ENCODE measurements at regions not wholly inside any gene's neighbourhood (a gene's known extent, or its start where the extent isn't known, plus 50 kb on each side); places are given as distances from the start of the nearest gene placed in this dataset.

DNA sequence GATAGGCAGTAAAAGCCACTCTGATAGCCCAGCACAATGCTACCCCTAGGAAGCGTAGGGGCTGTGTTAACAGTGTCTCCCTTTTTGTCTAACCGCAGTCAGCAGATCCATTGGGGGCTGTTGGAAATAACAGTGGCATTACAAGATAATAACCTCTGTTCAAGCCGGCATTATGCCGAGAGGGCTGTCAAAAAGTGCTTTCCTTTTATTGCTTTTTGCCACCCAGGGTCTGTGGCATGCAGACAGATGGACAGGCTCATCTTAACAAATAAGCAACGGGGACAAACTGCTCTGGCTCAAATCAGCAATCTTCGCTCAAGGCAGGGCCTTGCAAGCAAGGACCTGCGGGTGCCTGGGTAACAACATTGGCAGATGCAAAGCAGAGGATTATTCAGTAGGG, 123.3 kb downstream of the TLR4 start:
- H3K9me3 Mint-ChIP-seq: no peaks in the 10 kb centered on the region

More for the DNA sequence above, 123.3 kb downstream of the TLR4 start:
- no peaks in the 10 kb centered on the region for H3K79me1 ChIP-seq (ENCODE audit: insufficient read depth, low read depth, low read length, poor library complexity, severe bottlenecking)
- H3K4me1 ChIP-seq (ENCODE audit: insufficient read depth, low read length): no peaks in the 10 kb centered on the region
- H2BK12ac ChIP-seq (ENCODE audit: insufficient read length, low read depth, low read length): no peak overlapping the region
- H3K27me3 Mint-ChIP-seq (ENCODE audit: low read depth): no peaks in the 10 kb centered on the region
- H3K23ac ChIP-seq (ENCODE audit: insufficient read length, low read depth, low read length): no peak overlapping the region
- no peaks in the 10 kb centered on the region for H4K20me1 ChIP-seq (ENCODE audit: control insufficient read depth, insufficient read depth, insufficient read length)
- H3K27ac Mint-ChIP-seq: no peak overlapping the region; a peak in 1 of 7 replicates
- no peaks in the 10 kb centered on the region for H3K9me3 ChIP-seq (ENCODE audit: control insufficient read depth, low read depth, low read length)
- H2AK5ac ChIP-seq (ENCODE audit: insufficient read length, low read length): no peak overlapping the region
- H3K18ac ChIP-seq (ENCODE audit: insufficient read length, low read depth, low read length): no peak overlapping the region
- H3K56ac ChIP-seq (ENCODE audit: insufficient read length, low read depth, low read length): no peak overlapping the region
- TF ChIP-seq, protein P1, sequence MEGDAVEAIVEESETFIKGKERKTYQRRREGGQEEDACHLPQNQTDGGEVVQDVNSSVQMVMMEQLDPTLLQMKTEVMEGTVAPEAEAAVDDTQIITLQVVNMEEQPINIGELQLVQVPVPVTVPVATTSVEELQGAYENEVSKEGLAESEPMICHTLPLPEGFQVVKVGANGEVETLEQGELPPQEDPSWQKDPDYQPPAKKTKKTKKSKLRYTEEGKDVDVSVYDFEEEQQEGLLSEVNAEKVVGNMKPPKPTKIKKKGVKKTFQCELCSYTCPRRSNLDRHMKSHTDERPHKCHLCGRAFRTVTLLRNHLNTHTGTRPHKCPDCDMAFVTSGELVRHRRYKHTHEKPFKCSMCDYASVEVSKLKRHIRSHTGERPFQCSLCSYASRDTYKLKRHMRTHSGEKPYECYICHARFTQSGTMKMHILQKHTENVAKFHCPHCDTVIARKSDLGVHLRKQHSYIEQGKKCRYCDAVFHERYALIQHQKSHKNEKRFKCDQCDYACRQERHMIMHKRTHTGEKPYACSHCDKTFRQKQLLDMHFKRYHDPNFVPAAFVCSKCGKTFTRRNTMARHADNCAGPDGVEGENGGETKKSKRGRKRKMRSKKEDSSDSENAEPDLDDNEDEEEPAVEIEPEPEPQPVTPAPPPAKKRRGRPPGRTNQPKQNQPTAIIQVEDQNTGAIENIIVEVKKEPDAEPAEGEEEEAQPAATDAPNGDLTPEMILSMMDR (conservative IDR thresholded peaks at IDR 0.05): no peak
- no peaks in the 10 kb centered on the region for H3K36me3 Mint-ChIP-seq (ENCODE audit: insufficient read depth in 1 of 3, low read depth in 3 of 3)
- H3K27ac ChIP-seq (ENCODE audit: insufficient read length, low read depth, low read length): no peak overlapping the region
- H3K4me2 ChIP-seq (ENCODE audit: insufficient read depth, insufficient read length, low read length): no peak overlapping the region
- no peak for DNase-seq
- H2AFZ ChIP-seq (ENCODE audit: low read length): no peak overlapping the region
- peaks cover 3 to 11% of the 10 kb centered on the region in 2 experiments; a peak in 3 of 4 replicates for H3K4me1 Mint-ChIP-seq
- no peak overlapping the region for H2BK5ac ChIP-seq (ENCODE audit: insufficient read length, low read length)
- H3K4me3 Mint-ChIP-seq: no peak overlapping the region
- H3K14ac ChIP-seq (ENCODE audit: insufficient read depth, low read length): no peak overlapping the region
- H4K5ac ChIP-seq (ENCODE audit: insufficient read length, low read depth, low read length): no peak overlapping the region
- H4K91ac ChIP-seq (ENCODE audit: insufficient read length, low read depth, low read length): no peak overlapping the region
- no peak overlapping the region for H3K9ac ChIP-seq (ENCODE audit: extremely low read depth, insufficient read length, low read length)
- no peak overlapping the region for H3K4ac ChIP-seq (ENCODE audit: low read depth, low read length)
- H3K27me3 ChIP-seq (ENCODE audit: insufficient read depth, low read length): no peaks in the 10 kb centered on the region
- no peaks in the 10 kb centered on the region for H3K23me2 ChIP-seq (ENCODE audit: insufficient read length, low read depth, low read length, poor library complexity, severe bottlenecking)
- no peak overlapping the region for H4K8ac ChIP-seq (replicated peaks; ENCODE audit: insufficient read length, low read depth, low read length)
- no peak overlapping the region for H3T11ph ChIP-seq (ENCODE audit: low read length)
- no peak overlapping the region for H2BK20ac ChIP-seq (ENCODE audit: low read depth, low read length, poor library complexity, severe bottlenecking)
- no peak overlapping the region for H2BK15ac ChIP-seq (ENCODE audit: low read depth, low read length)
- no CpG with 5 or more reads among the region's 7 CpGs for WGBS (ENCODE audit: extremely low coverage, insufficient read length, low lambda C conversion rate)
- H3K79me2 ChIP-seq (ENCODE audit: insufficient read depth, low read length): no peaks in the 10 kb centered on the region
- H2BK120ac ChIP-seq (ENCODE audit: low read depth, low read length, poor library complexity, severe bottlenecking): no peak overlapping the region

Data from H9 (cell line).